GM12878 (cell line): ENCODE measurements at regions not wholly inside any gene's neighbourhood (a gene's known extent, or its start where the extent isn't known, plus 50 kb on each side); places are given as distances from the start of the nearest gene placed in this dataset.

Source experiments
- ATAC-seq: fragments of 200-7000 bp; cut with Tn5 transposase; 3 replicates; pipeline ENCODE4 v1.9.1; 2020; ENCODE audit warnings: mild to moderate bottlenecking, moderate library complexity
- BruUV-seq: library from RNA; stranded (reverse); fragments of 400-500 nt; replicated peaks from 2 replicates; lab custom pipeline; 2021; lab: Mats Ljungman, UMichigan
- CTCF ChIA-PET: fragments of 300-600 bp; sonication (Branson Sonifier 250); formaldehyde crosslinking; extraction: SDS; loops from one replicate; lab custom pipeline; 2021; ENCODE audit warnings: inconsistent platforms; lab: Yijun Ruan, JAX
- POLR2A ChIA-PET: fragments of 350-600 bp; formaldehyde crosslinking; extraction: SDS; loops from one replicate; lab custom pipeline; 2021; ENCODE audit warnings: inconsistent platforms; lab: Charles Lee
- RAD21 ChIA-PET: fragments of 300-600 bp; sonication (Branson Sonifier 250); formaldehyde crosslinking; loops from one replicate; lab custom pipeline; 2023; ENCODE audit warnings: antibody characterized with exemption; ENCODE audit not compliant: unreplicated experiment; lab: Charles Lee
- SMC1A ChIA-PET: fragments of 300-600 bp; sonication (Branson Sonifier 250); formaldehyde crosslinking; loops from one replicate; lab custom pipeline; 2023; ENCODE audit not compliant: unreplicated experiment, uncharacterized antibody; lab: Charles Lee
- DNase-seq: peaks from one replicate; pipeline ENCODE4 v3.0.0-alpha.2; 2011; ENCODE audit warnings: low read depth, low spot score
- FAIRE-seq: peaks from 3 replicates; lab custom pipeline; 2011; peaks lifted over from hg19 to GRCh38; lab: Jason Lieb, UNC
- H2AFZ ChIP-seq: 2 replicates; pipeline ENCODE4 v1.6.0; 2011; ENCODE audit warnings: low read depth, low read length, control low read depth; ENCODE audit not compliant: control insufficient read depth
- H3K27ac ChIP-seq: 2 replicates; pipeline ENCODE4 v1.5.1; 2011; ENCODE audit warnings: control low read depth; ENCODE audit not compliant: control insufficient read depth, insufficient read depth
- H3K27me3 ChIP-seq, 2 experiments: replicated peaks in 1 of 2; 2 replicates each; pipeline versions ENCODE4 v1.6.0 to v1.6.1; 2011; ENCODE audit warnings: low read length in 1 of 2; ENCODE audit not compliant: control insufficient read depth in 2 of 2, insufficient read depth in 2 of 2
- H3K36me3 ChIP-seq, 2 experiments: 2 replicates each; pipeline ENCODE4 v1.5.1; 2011; ENCODE audit warnings: low read length in 1 of 2; ENCODE audit not compliant: control insufficient read depth in 2 of 2, insufficient read depth in 2 of 2
- H3K4me1 ChIP-seq: 2 replicates; pipeline ENCODE4 v1.6.1; 2011; ENCODE audit warnings: mild to moderate bottlenecking, low read length, moderate library complexity, mixed read lengths; ENCODE audit not compliant: control insufficient read depth, insufficient read depth
- H3K4me2 ChIP-seq: 2 replicates; pipeline ENCODE4 v1.6.0; 2011; ENCODE audit warnings: control low read depth; ENCODE audit not compliant: control insufficient read depth, insufficient read depth
- H3K4me3 ChIP-seq: fragments of 200-600 bp; sonication (generic); 2 replicates; pipeline ENCODE4 v1.5.1; 2016
- H3K79me2 ChIP-seq: 2 replicates; pipeline ENCODE4 v1.6.0; 2011; ENCODE audit warnings: low read length; ENCODE audit not compliant: control insufficient read depth, insufficient read depth
- H3K9ac ChIP-seq: 2 replicates; pipeline ENCODE4 v1.8.0; 2011; ENCODE audit warnings: low read length, control low read depth, mixed read lengths; ENCODE audit not compliant: control insufficient read depth, insufficient read depth
- H3K9me3 ChIP-seq: replicated peaks from 3 replicates; pipeline ENCODE4 v1.5.1; 2011; ENCODE audit warnings: mild to moderate bottlenecking, low read length; ENCODE audit not compliant: control insufficient read depth, insufficient read depth
- H4K20me1 ChIP-seq: 2 replicates; pipeline ENCODE4 v1.6.0; 2011; ENCODE audit not compliant: control insufficient read depth, insufficient read depth
- ASH2L ChIP-seq: fragments of 300-600, 200-600 bp; sonication (generic); IDR thresholded peaks from 2 replicates; pipeline ENCODE4 v1.6.1; 2017; ENCODE audit warnings: low read depth, mild to moderate bottlenecking, borderline replicate concordance
- BMI1 ChIP-seq: fragments of 450-650 bp; IDR thresholded peaks from 2 replicates; pipeline ENCODE4 v1.6.1; 2016; ENCODE audit warnings: mild to moderate bottlenecking, moderate library complexity, borderline replicate concordance
- SREBF1 ChIP-seq: IDR thresholded peaks from 2 replicates; pipeline ENCODE4 v1.6.1; 2012; ENCODE audit warnings: mild to moderate bottlenecking, low read length
- TCF3 ChIP-seq: IDR thresholded peaks from 2 replicates; pipeline ENCODE4 v1.6.1; 2012; ENCODE audit warnings: low read depth, mild to moderate bottlenecking, low read length, borderline replicate concordance; ENCODE audit not compliant: insufficient read depth
- ZZZ3 ChIP-seq: IDR thresholded peaks from 2 replicates; pipeline ENCODE4 v1.6.1; 2011; ENCODE audit warnings: low read depth; ENCODE audit not compliant: control insufficient read depth, insufficient read length
- WGBS: methylation state at CpG from one replicate; pipeline ENCODE4 v1.1.6; 2016; ENCODE audit warnings: low lambda C conversion rate; ENCODE audit not compliant: insufficient replicate concordance, insufficient coverage; ENCODE audit errors: missing lambda C conversion rate; 5-methylcytosine and 5-hydroxymethylcytosine counted together
- in situ Hi-C: fragments of 300-500 bp; cut with MboI; formaldehyde crosslinking; loops from 9 replicates; pipeline ENCODE4 v1.14.3; 2018; ENCODE audit warnings: mixed read lengths
- intact Hi-C: fragments of 100-400 bp; cut with micrococcal nuclease; formaldehyde crosslinking; loops from one replicate; pipeline ENCODE4 v1.14.2; 2022; ENCODE audit not compliant: unreplicated experiment
- TF ChIP-seq, protein P1 (sequence below): fragments of 450-650 bp; formaldehyde crosslinking; IDR thresholded peaks from 2 replicates; pipeline ENCODE4 v1.4.0; 2020; ENCODE audit warnings: mild to moderate bottlenecking, moderate library complexity
- TF ChIP-seq, protein P2 (sequence below): IDR thresholded peaks from 2 replicates; pipeline ENCODE4 v1.6.1; 2011; ENCODE audit warnings: low read depth, low read length, improper control_type of control experiment, borderline replicate concordance
- TF ChIP-seq, protein P3 (sequence below): IDR thresholded peaks from 2 replicates; pipeline ENCODE4 v1.6.1; 2011; ENCODE audit warnings: mild to moderate bottlenecking, low read depth, low read length, moderate library complexity; ENCODE audit not compliant: insufficient replicate concordance

DNA sequence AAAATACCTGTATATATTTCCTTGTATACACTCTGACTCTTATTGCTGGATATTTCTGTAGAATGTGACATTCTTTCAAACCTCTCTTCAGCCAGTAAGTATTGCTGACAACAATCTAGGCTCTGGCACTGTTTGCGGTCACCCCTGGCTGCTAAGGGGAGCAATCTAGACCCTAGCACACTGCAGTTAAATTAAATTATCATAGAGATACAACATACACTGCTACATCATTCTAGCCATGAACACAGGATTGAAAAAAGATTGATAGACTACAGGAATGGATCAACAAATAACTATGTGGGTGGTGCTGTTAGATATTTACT lies 108.7 kb upstream of the MEIS2 start:
- intact Hi-C loops (no loop called here), in situ Hi-C loops (no loop called here)
- SMC1A ChIA-PET: no interaction called here
- Histone ChIP-seq H3K9ac (no peak overlapping the region), H3K4me3 (no peak overlapping the region), H4K20me1 (no peaks in the 10 kb centered on the region), H2AFZ (no peak overlapping the region), H3K27ac (no peak overlapping the region), H3K36me3 (no peaks in the 10 kb centered on the region), H3K4me2 (no peak overlapping the region), H3K4me1 (no peaks in the 10 kb centered on the region)
- BruUV-seq: no TSS peak
- FAIRE-seq (no peak), DNase-seq (no peak), ATAC-seq (no peak)
- CTCF ChIA-PET: no interaction called here
- 0% methylated on average over 1 of the region's 1 CpG for WGBS
- POLR2A ChIA-PET: no interaction called here
- TF ChIP-seq, protein P1, sequence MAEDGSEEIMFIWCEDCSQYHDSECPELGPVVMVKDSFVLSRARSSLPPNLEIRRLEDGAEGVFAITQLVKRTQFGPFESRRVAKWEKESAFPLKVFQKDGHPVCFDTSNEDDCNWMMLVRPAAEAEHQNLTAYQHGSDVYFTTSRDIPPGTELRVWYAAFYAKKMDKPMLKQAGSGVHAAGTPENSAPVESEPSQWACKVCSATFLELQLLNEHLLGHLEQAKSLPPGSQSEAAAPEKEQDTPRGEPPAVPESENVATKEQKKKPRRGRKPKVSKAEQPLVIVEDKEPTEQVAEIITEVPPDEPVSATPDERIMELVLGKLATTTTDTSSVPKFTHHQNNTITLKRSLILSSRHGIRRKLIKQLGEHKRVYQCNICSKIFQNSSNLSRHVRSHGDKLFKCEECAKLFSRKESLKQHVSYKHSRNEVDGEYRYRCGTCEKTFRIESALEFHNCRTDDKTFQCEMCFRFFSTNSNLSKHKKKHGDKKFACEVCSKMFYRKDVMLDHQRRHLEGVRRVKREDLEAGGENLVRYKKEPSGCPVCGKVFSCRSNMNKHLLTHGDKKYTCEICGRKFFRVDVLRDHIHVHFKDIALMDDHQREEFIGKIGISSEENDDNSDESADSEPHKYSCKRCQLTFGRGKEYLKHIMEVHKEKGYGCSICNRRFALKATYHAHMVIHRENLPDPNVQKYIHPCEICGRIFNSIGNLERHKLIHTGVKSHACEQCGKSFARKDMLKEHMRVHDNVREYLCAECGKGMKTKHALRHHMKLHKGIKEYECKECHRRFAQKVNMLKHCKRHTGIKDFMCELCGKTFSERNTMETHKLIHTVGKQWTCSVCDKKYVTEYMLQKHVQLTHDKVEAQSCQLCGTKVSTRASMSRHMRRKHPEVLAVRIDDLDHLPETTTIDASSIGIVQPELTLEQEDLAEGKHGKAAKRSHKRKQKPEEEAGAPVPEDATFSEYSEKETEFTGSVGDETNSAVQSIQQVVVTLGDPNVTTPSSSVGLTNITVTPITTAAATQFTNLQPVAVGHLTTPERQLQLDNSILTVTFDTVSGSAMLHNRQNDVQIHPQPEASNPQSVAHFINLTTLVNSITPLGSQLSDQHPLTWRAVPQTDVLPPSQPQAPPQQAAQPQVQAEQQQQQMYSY: no peak
- TF ChIP-seq BMI1: no peak
- no peak for TF ChIP-seq TCF3
- TF ChIP-seq SREBF1: no peak
- TF ChIP-seq, protein P2, sequence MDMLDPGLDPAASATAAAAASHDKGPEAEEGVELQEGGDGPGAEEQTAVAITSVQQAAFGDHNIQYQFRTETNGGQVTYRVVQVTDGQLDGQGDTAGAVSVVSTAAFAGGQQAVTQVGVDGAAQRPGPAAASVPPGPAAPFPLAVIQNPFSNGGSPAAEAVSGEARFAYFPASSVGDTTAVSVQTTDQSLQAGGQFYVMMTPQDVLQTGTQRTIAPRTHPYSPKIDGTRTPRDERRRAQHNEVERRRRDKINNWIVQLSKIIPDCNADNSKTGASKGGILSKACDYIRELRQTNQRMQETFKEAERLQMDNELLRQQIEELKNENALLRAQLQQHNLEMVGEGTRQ: no peak
- TF ChIP-seq ASH2L: no peak
- no peak for TF ChIP-seq ZZZ3
- TF ChIP-seq, protein P3, sequence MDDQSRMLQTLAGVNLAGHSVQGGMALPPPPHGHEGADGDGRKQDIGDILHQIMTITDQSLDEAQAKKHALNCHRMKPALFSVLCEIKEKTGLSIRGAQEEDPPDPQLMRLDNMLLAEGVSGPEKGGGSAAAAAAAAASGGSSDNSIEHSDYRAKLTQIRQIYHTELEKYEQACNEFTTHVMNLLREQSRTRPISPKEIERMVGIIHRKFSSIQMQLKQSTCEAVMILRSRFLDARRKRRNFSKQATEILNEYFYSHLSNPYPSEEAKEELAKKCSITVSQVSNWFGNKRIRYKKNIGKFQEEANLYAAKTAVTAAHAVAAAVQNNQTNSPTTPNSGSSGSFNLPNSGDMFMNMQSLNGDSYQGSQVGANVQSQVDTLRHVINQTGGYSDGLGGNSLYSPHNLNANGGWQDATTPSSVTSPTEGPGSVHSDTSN: no peak
- TF ChIP-seq, all 136 proteins: peak for 0
- Histone ChIP-seq H3K9me3 (no peaks in the 10 kb centered on the region; the same call in 2 of the 3 replicates), H3K79me2 (no peaks in the 10 kb centered on the region), H3K27me3 (no peaks in the 10 kb centered on the region)
- RAD21 ChIA-PET: no interaction called here
